GM23338 (cell line): ENCODE measurements at regions not wholly inside any gene's neighbourhood (a gene's known extent, or its start where the extent isn't known, plus 50 kb on each side); places are given as distances from the start of the nearest gene placed in this dataset.

Experiments
- ATAC-seq: fragments of 200-7000 bp; cut with Tn5 transposase; 3 replicates; pipeline ENCODE4 v1.9.1; 2020
- DNase-seq: peaks from one replicate; pipeline ENCODE4 v3.0.0-alpha.2; 2015; ENCODE audit warnings: low spot score
- H2AFZ ChIP-seq: fragments of 200-600 bp; sonication (generic); 2 replicates; pipeline ENCODE4 v1.8.0; 2016; ENCODE audit warnings: antibody characterized with exemption, mild to moderate bottlenecking, moderate library complexity
- H3F3A ChIP-seq: fragments of 200-600 bp; sonication (generic); replicated peaks from 2 replicates; pipeline ENCODE4 v1.8.0; 2017; ENCODE audit warnings: antibody characterized with exemption, mixed run types, low read depth
- H3K27ac ChIP-seq: fragments of 200-600 bp; sonication (generic); 2 replicates; pipeline ENCODE4 v1.6.1; 2016; ENCODE audit warnings: low read depth
- H3K27me3 ChIP-seq: fragments of 200-600 bp; sonication (generic); 2 replicates; pipeline ENCODE4 v1.8.0; 2016; ENCODE audit warnings: mild to moderate bottlenecking, mixed run types, moderate library complexity; ENCODE audit not compliant: insufficient read depth
- H3K36me3 ChIP-seq: fragments of 200-600 bp; sonication (generic); 2 replicates; pipeline ENCODE4 v1.8.0; 2016; ENCODE audit warnings: mild to moderate bottlenecking; ENCODE audit not compliant: insufficient read depth
- H3K4me1 ChIP-seq: fragments of 200-600 bp; sonication (generic); 2 replicates; pipeline ENCODE4 v1.8.0; 2016; ENCODE audit warnings: mild to moderate bottlenecking, moderate library complexity; ENCODE audit not compliant: insufficient read depth
- H3K4me2 ChIP-seq: fragments of 200-600 bp; sonication (generic); 2 replicates; pipeline ENCODE4 v1.7.1; 2017; ENCODE audit warnings: mixed run types
- H3K4me3 ChIP-seq: fragments of 200-600 bp; sonication (generic); 2 replicates; pipeline ENCODE4 v1.6.1; 2016; ENCODE audit warnings: mixed run types
- H3K79me2 ChIP-seq: fragments of 200-600 bp; sonication (generic); replicated peaks from 2 replicates; pipeline ENCODE4 v1.8.0; 2017; ENCODE audit warnings: mild to moderate bottlenecking; ENCODE audit not compliant: insufficient read depth
- H3K9me2 ChIP-seq: fragments of 200-600 bp; sonication (generic); 2 replicates; pipeline ENCODE4 v1.8.0; 2017; ENCODE audit not compliant: insufficient read depth
- H4K20me1 ChIP-seq: fragments of 200-600 bp; sonication (generic); replicated peaks from 2 replicates; pipeline ENCODE4 v1.8.0; 2017; ENCODE audit warnings: mild to moderate bottlenecking; ENCODE audit not compliant: insufficient read depth
- H3K27ac Mint-ChIP-seq: 2 replicates; pipeline ENCODE4 v1.8.0; 2020; ENCODE audit warnings: inconsistent platforms, mild to moderate bottlenecking, moderate library complexity, mixed read lengths
- H3K27me3 Mint-ChIP-seq: 3 replicates; pipeline ENCODE4 v1.8.0; 2022; ENCODE audit warnings: low read depth, mild to moderate bottlenecking, moderate library complexity, mixed read lengths, inconsistent platforms; ENCODE audit not compliant: insufficient read depth, poor library complexity
- H3K36me3 Mint-ChIP-seq: 3 replicates; pipeline ENCODE4 v1.8.0; 2021; ENCODE audit warnings: low read depth, mild to moderate bottlenecking, inconsistent platforms, moderate library complexity, mixed read lengths
- H3K4me1 Mint-ChIP-seq: 3 replicates; pipeline ENCODE4 v1.8.0; 2020; ENCODE audit warnings: mild to moderate bottlenecking, inconsistent platforms, mixed read lengths
- H3K4me3 Mint-ChIP-seq: 3 replicates; pipeline ENCODE4 v1.8.0; 2021; ENCODE audit warnings: moderate library complexity, mild to moderate bottlenecking, inconsistent platforms, mixed read lengths
- H3K9me3 Mint-ChIP-seq: 3 replicates; pipeline ENCODE4 v1.8.0; 2020; ENCODE audit warnings: moderate library complexity, mild to moderate bottlenecking, inconsistent platforms, mixed read lengths
- CREB1 ChIP-seq: fragments of 250-450 bp; sonication (Bioruptor Pico); IDR thresholded peaks from 2 replicates; pipeline ENCODE4 v1.5.0; 2020; ENCODE audit warnings: low read depth, mild to moderate bottlenecking, moderate library complexity
- CTCF ChIP-seq, 2 experiments: fragments of 200-600 bp in 1 of 2; sonication (generic) in 1 of 2; conservative IDR thresholded peaks; 2 replicates each; pipeline versions ENCODE4 v1.5.1 to v1.6.1; 2016 to 2017; ENCODE audit warnings: antibody characterized with exemption in 2 of 2, low read depth in 2 of 2, mild to moderate bottlenecking in 2 of 2, moderate library complexity in 1 of 2
- ETS1 ChIP-seq: IDR thresholded peaks from 2 replicates; pipeline ENCODE4 v1.6.1; 2016; ENCODE audit warnings: antibody characterized with exemption
- EZH2 ChIP-seq: fragments of 200-600 bp; sonication (generic); IDR thresholded peaks from one replicate; pipeline ENCODE4 v1.8.0; 2017; ENCODE audit warnings: antibody characterized with exemption, mild to moderate bottlenecking, low read depth; ENCODE audit not compliant: unreplicated experiment
- EZH2phosphoT487 ChIP-seq: fragments of 200-600 bp; sonication (generic); IDR thresholded peaks from one replicate; pipeline ENCODE4 v1.8.1; 2018; ENCODE audit warnings: antibody characterized with exemption; ENCODE audit not compliant: unreplicated experiment
- JUNB ChIP-seq: IDR thresholded peaks from one replicate; pipeline ENCODE4 v1.6.1; 2016; ENCODE audit warnings: antibody characterized with exemption; ENCODE audit not compliant: unreplicated experiment
- NANOG ChIP-seq: IDR thresholded peaks from 2 replicates; pipeline ENCODE4 v1.6.1; 2016; ENCODE audit warnings: antibody characterized with exemption, borderline replicate concordance
- POLR2AphosphoS5 ChIP-seq: IDR thresholded peaks from 2 replicates; pipeline ENCODE4 v1.6.1; 2016; ENCODE audit warnings: antibody characterized with exemption, low read depth
- REST ChIP-seq: IDR thresholded peaks from one replicate; pipeline ENCODE4 v1.6.1; 2018; ENCODE audit warnings: antibody characterized with exemption; ENCODE audit not compliant: unreplicated experiment
- STAT1 ChIP-seq: IDR thresholded peaks from one replicate; pipeline ENCODE4 v1.6.1; 2016; ENCODE audit warnings: antibody characterized with exemption; ENCODE audit not compliant: unreplicated experiment
- ZNF114 ChIP-seq: fragments of 250-450 bp; sonication (Bioruptor Pico); IDR thresholded peaks from 2 replicates; pipeline ENCODE4 v1.5.0; 2020; ENCODE audit warnings: mild to moderate bottlenecking, moderate library complexity
- ZNF331 ChIP-seq: fragments of 250-450 bp; sonication (Bioruptor Pico); IDR thresholded peaks from 2 replicates; pipeline ENCODE4 v1.5.0; 2020; ENCODE audit warnings: low read depth, mild to moderate bottlenecking, moderate library complexity
- ZNF462 ChIP-seq: fragments of 250-450 bp; sonication (Bioruptor Pico); IDR thresholded peaks from 2 replicates; pipeline ENCODE4 v1.5.0; 2020; ENCODE audit warnings: mild to moderate bottlenecking, moderate library complexity

GRCh38 chr3:7821858-7822257 is 679.8 kb upstream of the LMCD1 start:
- no peaks in the 10 kb centered on the region for H3K4me1 ChIP-seq
- Mint-ChIP-seq H3K36me3 (peaks cover 18% of the 10 kb centered on the region), H3K4me1 (no peaks in the 10 kb centered on the region), H3K27ac (no peak overlapping the region), H3K4me3 (no peak overlapping the region), H3K27me3 (peaks cover 2% of the 10 kb centered on the region), H3K9me3 (peaks cover 34% of the 10 kb centered on the region)
- H4K20me1 ChIP-seq: no peaks in the 10 kb centered on the region
- no peaks in the 10 kb centered on the region for H3K79me2 ChIP-seq
- H2AFZ ChIP-seq: no peak overlapping the region
- H3K9me2 ChIP-seq: no peaks in the 10 kb centered on the region; the same call in 1 of the 2 replicates
- TF ChIP-seq REST: no peak
- TF ChIP-seq ZNF331: no peak
- TF ChIP-seq POLR2AphosphoS5: no peak
- TF ChIP-seq NANOG: no peak
- no peak for TF ChIP-seq JUNB
- TF ChIP-seq ETS1: no peak
- no peak for TF ChIP-seq CREB1 (CRISPR knock-in tag)
- TF ChIP-seq EZH2phosphoT487: no peak
- no peak for TF ChIP-seq ZNF114 (CRISPR knock-in tag)
- no peak for TF ChIP-seq CTCF (conservative IDR thresholded peaks at IDR 0.05; ENCODE audit: low read depth in 2 of 2)
- TF ChIP-seq STAT1: no peak
- TF ChIP-seq EZH2: no peak
- no peak for TF ChIP-seq ZNF462 (CRISPR knock-in tag)
- H3F3A ChIP-seq: no peaks in the 10 kb centered on the region
- no peak for DNase-seq
- no peaks in the 10 kb centered on the region for H3K36me3 ChIP-seq
- no peak overlapping the region for H3K4me3 ChIP-seq
- no peaks in the 10 kb centered on the region for H3K27me3 ChIP-seq
- no peak for ATAC-seq
- no peak overlapping the region for H3K4me2 ChIP-seq
- H3K27ac ChIP-seq: no peak overlapping the region
